Embryonic facial prominence (tissue), 1 donor: ENCODE measurements at regions not wholly inside any gene's neighbourhood (a gene's known extent, or its start where the extent isn't known, plus 50 kb on each side); places are given as distances from the start of the nearest gene placed in this dataset.
"Not testable (repeated sequence)": the region's sequence is repeated elsewhere in the genome, so short reads cannot be mapped to it uniquely, and the experiment has no call there.

Experiments used
- DNase-seq: peaks from one replicate; pipeline ENCODE4 v3.0.0-alpha.2; 2016; ENCODE audit errors: extremely low spot score

DNA sequence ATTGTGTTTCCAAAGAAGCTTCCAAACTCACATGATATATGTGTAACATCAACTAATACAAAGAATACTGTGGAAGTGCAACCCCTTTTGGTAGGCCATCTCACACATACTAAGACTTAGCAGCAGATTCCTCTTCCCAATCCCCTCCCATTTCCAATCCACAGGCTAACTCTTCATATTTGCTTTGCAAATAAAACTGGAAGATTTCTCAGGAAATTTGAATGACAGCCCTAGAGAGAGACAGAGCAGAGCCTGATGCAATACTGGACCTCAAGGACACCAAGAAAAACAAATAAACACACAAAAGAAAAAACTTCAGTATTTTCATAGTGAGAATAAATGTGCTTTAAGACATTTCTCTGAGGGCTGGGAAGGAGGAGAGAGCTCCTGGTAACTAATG lies 190.2 kb upstream of the BRINP3 start:
- no peak for DNase-seq

DNA sequence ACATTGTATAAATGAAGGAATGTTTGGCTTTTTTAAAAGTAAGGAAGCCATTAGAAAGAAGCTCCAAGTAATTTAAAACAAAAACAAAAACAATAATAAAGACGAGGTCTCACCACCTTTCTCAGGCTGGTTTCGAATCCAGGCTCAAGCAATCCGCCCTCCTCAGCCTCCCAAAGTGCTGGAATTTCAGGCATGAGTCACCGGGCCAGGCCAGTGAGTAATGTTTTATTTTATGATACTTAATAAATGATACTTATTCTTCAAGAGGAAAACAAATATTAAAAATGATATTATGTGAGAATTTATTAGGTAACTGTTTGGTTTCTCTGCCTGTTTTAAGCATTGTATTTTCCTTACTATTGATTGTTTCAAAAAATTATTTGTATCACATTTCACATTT lies 201.4 kb upstream of the BRINP3 start:
- DNase-seq, result no peak

DNA sequence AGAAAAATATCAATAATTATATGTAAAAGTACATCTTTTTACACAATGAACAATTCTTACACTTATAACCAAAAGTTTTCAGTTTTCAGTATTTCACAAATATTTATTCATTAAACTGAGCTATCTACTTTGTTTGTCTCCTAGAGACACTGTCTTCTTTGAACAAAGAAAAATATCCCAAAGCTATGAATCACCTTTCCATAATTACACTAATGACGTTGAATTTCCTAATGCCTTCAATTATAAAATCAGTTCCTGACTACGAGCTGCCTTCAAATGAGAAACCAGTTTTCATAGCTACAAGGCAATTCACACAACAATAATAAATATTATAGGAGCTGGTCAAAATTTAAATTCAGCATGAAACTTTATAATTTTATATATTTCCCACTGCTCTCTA lies 201.8 kb upstream of the BRINP3 start:
- no peak for DNase-seq

DNA sequence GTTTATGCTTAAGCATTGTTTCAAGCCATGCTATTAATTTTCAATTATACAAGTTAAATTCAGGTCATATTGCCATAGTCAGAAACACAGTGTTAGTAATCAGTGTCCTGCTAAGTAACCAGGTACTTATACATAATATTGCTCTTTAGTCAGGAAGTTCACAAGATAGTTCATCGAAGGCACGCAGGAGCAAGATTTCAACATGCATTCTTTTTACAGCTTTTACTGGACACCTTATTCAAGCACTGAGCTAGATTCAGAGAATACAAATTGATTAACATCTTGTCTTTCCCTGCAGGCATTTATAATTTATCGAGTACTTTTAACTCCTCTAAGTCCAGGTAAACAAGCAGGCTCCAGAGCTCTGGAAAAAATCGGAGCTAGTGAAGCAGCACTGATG lies 202.3 kb upstream of the BRINP3 start:
- no peak for DNase-seq

DNA sequence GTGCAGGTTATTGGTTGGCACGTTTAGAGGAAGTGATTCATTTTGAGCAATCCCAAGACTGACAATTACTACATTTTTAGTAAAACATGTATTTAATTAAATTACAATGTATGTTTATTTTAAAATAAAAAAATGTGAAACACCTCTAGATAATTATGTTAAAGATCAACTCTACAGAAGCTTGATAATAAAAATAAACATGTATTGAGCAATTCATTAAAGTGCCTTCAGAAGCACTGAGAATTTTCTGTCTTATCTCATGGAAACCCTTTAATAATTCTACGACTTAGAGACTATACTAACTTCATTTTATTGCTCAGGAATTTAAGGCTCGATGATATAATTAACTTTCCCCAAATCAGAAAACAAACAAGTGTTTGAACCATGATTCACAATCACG lies 208.0 kb upstream of the BRINP3 start:
- DNase-seq, result no peak

DNA sequence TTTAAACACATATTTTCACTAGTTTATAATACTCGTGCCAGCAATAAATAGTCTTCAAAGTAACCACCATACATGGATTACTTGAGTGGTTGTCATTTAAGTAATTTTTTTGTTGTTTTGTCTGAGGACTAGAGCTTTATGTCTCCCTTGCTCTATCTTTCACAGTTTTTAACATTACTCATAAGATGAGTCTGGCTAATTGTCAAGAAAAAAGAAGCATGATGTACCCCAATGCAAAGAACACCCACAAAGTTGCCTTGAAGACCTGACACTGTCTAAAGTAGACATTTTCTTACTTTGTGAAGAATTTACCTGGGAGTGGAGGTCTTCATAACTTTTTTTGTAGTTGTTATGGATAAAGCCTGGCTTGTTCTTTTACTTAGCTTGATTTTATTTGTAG lies 210.4 kb upstream of the BRINP3 start:
- DNase-seq, result no peak

DNA sequence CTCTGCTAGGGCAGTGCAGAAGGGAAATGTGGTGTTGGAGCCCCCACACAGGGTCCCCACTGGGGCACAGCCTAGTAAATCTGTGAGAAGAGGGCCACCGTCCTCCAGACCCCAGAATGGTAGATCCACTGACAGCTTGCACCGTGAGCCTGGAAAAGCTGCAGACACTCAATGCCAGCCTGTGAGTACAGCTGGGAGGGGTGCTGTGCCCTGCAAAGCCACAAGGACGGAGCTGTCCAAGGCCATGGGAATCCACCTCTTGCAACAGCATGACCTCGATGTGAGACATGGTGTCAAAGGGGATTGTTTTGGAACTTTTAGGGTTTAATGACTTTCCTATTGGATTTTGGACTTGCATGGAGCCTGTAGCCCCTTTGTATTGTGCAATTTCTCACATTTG lies 220.8 kb upstream of the BRINP3 start:
- DNase-seq, result not testable (repeated sequence)

DNA sequence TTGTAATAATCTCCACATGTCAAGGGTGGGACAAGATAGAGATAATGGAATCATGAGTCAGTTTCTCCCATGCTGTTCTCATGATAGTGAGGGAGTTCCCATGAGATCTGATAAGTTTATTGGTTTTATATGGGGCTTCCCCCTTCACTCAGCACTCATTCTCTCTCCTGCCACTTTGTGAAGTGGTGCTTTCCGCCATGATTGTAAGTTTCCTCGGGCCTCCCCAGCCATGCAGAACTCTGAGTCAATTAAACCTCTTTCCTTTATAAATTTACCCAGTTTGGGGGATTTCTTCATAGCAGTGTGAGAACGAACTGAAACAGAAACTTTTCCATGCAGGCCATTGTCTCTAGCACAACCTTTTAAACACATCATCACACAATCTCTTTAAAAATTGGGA lies 221.5 kb upstream of the BRINP3 start:
- no peak for DNase-seq

DNA sequence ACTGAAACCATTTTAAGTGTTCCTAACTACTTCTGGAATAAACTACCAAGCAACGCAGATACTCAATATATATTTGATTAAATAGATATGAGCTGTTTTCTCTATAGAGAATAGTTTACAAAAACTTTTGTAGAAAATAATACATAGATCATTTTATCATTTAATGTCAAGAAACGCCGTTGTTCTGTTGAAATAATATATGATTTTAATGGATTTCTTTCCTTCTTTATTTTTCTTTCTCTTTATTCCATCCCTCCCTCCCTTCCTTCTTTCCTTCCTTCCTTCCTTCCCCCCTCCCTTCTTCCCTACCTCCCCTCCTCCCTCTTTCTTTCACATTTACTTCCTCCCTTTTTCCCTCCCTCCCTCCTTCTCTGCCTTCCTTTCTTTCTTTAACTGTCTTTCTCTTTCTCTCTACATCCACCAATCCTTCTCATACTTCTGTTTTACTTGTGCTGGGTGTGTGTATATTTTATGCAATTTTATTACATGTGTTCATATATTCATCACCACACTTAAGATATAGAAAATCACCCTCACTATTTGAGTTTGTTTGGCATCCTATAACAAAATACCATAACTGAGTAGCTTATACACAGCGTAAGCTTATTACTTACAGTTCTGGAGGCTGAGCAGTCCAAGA lies 230.9 kb upstream of the BRINP3 start:
- DNase-seq, result no peak

DNA sequence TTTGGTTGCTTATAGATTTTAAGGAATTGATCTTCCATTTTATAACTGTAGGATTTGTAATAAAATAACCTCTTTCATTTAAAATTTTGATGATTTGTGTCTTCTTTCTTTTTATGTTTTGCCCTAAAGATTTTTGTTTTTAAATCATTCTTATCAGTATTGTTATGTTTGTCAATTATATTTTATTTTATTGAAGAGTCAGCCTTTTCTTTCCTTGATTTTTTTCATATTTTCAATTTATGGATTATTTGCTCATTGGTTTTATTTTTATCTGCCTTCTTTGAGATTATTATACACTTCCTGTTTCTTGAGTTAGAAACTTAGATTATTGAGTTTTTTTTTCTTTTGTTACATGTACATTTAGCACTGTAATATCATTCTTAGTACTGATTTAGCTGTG lies 233.4 kb upstream of the BRINP3 start:
- DNase-seq, result no peak

DNA sequence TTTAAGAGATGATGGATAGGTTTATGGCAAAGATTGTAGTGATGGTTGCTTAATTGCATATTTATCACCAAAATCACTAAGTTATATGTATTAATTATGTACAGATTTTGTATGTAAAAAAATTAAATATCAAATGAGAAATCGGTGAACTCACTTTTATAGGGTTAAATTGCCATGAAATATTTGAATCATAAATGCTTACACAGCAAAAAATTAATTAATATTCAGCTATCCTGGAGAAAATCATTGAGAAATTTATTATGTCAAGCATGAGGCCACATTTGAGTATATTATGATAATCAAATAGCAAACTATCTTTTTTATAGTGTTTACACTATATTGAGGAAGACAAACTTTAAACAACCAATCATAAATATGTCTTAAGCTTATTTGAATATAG lies 239.4 kb upstream of the BRINP3 start:
- no peak for DNase-seq

DNA sequence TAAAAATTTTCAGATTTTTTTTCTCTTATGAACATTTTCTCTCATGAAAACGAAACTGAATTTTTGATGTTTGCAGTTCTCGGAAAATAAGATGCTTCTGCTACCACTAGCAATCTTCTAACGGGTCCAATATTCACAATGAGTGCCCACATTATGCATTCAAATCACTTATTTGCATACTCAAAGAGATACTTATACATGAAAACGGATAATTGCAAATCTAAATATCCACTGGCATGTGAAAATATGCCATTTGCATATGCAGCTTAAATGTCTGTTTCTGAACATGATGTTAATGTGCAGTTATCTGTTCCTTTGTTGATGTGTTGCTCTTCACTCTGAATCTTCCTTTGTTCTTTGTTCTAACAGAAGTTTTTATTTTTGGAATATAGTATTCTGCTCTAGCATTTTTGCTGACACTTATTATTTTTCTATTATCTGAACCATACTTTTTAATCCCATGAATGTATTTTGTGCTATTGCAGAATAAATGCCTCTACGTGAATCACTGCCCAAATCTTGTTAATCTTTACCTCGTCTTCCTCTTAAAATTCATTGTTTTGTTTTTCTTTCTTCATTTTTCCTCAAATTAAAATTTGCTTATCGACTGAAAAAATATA lies 259.4 kb upstream of the BRINP3 start:
- no peak for DNase-seq

DNA sequence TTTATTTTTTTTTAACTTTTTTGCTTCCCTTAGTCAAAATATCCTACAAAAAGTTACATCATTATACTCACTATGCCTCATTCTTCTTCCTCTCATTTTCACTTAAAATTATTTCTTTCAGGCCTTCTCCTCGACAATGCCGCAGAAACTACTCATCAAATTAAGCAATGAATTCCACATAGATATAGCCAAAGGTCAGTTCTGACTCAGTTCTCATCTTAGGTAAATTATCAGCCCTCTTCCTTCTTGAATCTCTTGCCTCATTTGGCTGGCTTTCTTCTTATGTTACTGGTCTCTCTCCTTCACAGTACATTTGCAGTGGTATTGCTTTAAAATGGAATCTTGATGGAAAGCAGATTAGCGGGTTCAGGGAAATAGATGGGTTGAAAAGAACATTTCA lies 260.7 kb upstream of the BRINP3 start:
- no peak for DNase-seq

DNA sequence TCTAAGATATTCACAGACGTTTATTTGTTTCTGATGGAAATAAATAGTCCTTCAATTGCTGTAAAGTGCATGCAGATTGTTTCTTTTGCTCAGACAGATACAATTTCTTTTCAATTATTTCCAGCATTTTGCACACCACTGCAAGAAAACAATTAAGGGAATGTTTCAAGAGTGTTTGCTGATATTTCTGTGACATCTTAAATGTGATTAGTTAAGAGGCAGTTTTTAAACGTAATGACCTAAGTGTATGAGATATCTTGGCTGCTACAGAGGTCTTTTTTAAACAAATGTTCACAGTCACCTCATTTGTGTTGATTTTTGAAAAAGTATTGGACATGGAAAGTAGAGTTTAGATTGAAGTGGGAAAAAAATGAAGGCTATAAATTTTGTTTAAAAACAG lies 262.3 kb upstream of the BRINP3 start:
- no peak for DNase-seq

DNA sequence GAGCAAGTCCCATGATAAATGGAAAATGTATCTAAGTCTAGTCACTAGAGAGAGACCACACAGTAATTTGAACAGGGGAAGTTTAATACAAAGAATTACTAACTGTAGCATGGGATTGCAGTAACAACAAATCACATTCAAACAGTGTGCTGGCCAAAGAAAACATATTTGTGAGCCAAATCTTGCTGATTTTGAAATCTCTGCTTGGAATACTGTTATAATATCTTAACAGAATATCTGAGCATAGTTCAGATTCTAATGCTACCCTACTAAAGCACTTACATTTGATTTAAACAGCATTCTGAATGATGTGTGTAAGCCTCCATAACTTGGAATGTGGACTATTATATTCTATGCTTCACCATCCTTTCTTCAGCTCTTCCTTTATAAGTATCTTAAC lies 270.0 kb upstream of the BRINP3 start:
- DNase-seq, result no peak

DNA sequence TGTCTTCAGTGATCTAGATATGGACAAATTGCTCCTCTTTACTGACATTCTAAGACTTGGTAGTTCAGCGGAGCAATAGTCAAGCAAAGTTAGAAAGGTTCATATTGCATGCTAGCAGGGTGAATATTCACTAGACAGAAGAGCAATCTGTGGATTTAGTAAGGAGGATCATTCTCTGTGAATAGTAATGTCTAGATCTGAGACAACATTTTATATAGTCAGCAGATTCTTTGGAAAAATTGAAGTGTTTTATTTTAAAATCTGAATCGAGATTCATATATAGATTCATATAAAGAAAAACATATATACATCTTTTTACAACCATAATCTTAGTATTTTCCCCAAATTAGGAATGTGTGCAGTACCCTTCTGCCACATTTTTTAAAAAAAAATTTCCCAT lies 274.5 kb upstream of the BRINP3 start:
- no peak for DNase-seq

DNA sequence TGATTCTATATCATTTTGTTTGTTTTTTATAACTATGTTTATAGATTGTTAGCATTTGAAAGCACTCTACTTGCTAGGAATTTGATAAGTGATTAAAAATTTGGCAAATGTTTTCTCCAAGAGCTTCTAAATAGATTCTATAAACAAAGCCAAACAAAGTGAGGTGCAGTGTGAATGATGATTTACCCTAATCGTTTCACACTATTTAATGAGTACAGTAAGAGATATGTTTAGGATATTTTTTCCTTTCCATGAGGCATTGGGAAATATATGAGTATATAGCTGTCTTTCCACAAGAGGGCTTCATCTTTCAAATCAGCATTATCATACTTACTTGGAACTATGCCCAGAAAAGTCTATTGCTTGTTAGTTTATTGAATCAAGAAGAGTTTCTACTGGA lies 277.0 kb upstream of the BRINP3 start:
- DNase-seq, result peak; percentile 49

DNA sequence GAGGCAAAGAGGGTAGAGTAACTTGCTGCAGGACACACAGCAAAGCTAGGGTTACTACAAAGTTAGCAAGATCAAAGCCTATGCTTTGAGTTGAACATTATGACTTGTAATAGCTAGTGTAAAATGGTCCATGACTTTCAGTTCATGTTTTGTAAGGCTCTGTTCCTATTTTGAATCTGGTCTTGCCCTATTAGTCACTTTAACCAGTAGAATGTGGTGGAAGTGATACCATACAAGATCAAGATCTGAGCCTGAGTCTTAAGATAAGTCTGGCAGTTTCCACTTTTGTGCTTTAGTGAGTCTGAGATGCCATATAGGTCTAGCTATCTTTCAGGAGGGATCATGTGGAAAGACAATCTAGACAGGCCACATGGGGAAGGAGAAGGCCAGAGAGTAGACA lies 282.1 kb upstream of the BRINP3 start:
- no peak for DNase-seq

DNA sequence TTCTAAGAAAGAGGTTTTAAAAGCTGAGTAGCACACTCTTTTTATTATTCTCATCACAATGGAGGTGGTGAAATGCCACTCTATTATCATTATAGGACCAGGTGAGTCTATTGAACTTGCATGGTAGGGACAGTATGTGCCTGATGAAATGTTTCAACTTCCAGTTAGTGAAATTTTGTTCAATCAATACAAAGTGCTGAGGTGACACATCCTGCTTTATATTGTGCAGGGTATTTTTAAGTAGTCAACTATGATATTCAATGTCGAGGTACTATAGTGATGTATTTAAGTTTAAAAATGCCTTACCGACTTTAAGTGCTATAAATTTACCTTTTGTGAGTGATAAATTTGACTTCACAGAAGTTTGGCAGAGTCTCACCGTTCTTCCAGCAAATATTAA lies 284.7 kb upstream of the BRINP3 start:
- no peak for DNase-seq

DNA sequence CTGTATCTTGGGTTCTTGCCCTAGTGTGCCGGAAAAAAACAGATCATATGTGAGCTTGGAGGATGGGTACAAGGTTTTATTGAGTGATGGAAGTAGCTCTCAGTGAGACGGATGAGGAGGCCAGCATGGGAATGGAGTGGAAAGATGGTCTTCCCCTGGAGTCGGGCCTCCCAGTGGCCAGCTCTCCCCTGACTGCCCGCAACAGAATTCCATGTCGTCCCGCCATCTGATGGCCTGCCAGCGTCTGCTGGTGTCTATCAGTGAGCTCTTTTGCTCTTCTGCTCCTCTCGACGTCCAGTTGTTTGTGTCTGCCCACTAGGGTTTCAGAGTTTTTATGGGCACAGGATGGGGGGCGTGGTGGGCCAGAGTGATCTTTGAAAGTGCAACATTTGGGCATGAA lies 315.2 kb upstream of the BRINP3 start:
- no peak for DNase-seq

DNA sequence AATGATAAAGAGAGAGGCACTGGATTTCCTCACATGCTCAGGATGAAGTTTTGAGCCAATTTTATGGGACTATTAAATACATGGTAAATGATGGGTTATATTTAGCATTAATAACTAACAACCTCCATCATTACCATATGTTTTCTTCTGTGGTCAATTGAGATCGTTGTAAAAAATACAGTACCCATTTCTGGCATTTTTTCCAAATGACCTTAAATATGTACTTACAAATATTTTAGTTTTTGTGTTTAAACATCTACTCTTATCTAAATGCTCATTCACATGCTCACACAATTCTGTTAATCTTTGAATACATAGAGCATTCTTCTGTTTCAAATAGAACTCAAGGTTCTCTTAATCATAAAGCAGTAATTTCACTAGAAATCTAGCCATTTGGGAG lies 330.0 kb upstream of the BRINP3 start:
- DNase-seq, result no peak

DNA sequence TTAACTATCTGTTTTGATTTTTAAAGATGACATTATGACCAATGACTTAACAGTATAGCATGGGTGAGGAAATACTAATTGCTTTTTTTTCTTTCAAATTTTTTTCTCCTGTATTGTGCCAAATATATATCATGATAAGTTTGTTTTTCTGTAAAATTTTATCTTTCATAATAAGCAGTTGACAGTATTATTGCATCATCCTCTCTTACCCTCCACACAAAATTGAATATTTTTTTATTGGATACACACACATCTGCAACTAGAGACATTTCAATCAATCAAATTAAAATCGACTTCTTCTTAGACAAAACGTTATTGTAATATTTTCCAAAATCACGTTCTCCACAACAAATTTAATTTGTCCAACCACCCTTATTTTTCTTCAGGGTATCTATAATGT lies 330.4 kb upstream of the BRINP3 start:
- DNase-seq, result no peak

DNA sequence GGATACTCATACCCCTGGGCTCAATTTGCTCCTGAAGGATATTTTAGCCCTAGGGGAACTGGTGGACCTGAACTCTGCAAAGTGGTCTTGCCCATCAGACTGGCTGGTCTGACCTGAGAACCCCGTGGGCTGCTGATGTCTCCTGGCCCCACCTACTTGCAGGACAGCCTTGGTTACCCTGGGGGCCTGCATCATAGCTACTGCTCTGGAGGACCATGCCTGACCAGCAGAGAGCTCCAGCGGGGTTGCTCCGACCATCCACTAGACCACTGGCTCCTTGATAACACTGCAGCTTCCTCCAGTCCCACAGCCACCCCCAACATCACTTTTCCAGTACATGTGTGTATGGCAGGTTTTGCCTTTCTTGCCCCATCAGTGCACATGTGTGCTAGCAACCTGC lies 331.6 kb upstream of the BRINP3 start:
- no peak for DNase-seq

DNA sequence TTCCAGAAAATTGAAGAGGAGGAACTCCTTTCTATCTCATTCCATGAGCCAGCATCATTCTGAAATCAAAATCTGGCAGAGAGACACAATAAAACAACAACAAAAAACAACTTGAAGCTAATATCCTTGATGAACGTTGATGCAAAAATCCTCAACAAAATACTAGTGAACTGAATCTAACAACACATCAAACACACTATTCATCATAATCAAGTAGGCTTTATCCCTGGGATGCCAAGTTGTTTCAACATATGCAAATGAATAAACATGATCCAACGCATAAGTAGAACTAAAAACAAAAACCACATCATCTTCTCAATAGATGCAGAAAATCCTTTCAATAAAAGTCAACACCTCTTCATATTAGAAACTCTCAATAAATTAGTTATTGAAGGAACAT lies 335.3 kb upstream of the BRINP3 start:
- no peak for DNase-seq
